Fibroblast of lung (primary cell): ENCODE measurements at regions not wholly inside any gene's neighbourhood (a gene's known extent, or its start where the extent isn't known, plus 50 kb on each side); places are given as distances from the start of the nearest gene placed in this dataset.

Experiments used
- EZH2 ChIP-seq: IDR thresholded peaks from 2 replicates; pipeline ENCODE4 v1.5.1; 2012; ENCODE audit warnings: low read length, control low read depth, mild to moderate bottlenecking; ENCODE audit errors: missing control alignments
- TF ChIP-seq, protein P1 (sequence below), 2 donors: IDR thresholded peaks in 1 of 2; conservative IDR thresholded peaks in 1 of 2; 1 replicate in 1 of 2; 2 replicates in 1 of 2; pipeline ENCODE4 v1.5.1; 2011 to 2012; ENCODE audit warnings: low read length in 2 of 2, control low read depth in 1 of 2, inconsistent platforms in 1 of 2, low read depth in 1 of 2, mild to moderate bottlenecking in 1 of 2

GRCh38 chr14:65336191-65336591 lies 76.3 kb upstream of the FUT8 start:
- TF ChIP-seq, protein P1, sequence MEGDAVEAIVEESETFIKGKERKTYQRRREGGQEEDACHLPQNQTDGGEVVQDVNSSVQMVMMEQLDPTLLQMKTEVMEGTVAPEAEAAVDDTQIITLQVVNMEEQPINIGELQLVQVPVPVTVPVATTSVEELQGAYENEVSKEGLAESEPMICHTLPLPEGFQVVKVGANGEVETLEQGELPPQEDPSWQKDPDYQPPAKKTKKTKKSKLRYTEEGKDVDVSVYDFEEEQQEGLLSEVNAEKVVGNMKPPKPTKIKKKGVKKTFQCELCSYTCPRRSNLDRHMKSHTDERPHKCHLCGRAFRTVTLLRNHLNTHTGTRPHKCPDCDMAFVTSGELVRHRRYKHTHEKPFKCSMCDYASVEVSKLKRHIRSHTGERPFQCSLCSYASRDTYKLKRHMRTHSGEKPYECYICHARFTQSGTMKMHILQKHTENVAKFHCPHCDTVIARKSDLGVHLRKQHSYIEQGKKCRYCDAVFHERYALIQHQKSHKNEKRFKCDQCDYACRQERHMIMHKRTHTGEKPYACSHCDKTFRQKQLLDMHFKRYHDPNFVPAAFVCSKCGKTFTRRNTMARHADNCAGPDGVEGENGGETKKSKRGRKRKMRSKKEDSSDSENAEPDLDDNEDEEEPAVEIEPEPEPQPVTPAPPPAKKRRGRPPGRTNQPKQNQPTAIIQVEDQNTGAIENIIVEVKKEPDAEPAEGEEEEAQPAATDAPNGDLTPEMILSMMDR (conservative IDR thresholded peaks at IDR 0.05 in 1 of 2, IDR thresholded peaks at IDR 0.05 in 1 of 2; ENCODE audit: low read depth in 1 of 2, low read length in 2 of 2) = no peak
- no peak for TF ChIP-seq EZH2
